Cardiac septum (tissue), 1 donor: ENCODE measurements at regions not wholly inside any gene's neighbourhood (a gene's known extent, or its start where the extent isn't known, plus 50 kb on each side); places are given as distances from the start of the nearest gene placed in this dataset.
"Not testable (repeated sequence)": the region's sequence is repeated elsewhere in the genome, so short reads cannot be mapped to it uniquely, and the experiment has no call there.

ENCODE experiments used
- DNase-seq: peaks from one replicate; pipeline ENCODE4 v3.0.0-alpha.2; 2020; ENCODE audit warnings: low spot score
- intact Hi-C: fragments of 100-400 bp; cut with DNase I; formaldehyde crosslinking; loops from one replicate; pipeline ENCODE4 v1.14.0; 2022
- donor health status: DM: no; HTN: no; CAD: no.

DNA sequence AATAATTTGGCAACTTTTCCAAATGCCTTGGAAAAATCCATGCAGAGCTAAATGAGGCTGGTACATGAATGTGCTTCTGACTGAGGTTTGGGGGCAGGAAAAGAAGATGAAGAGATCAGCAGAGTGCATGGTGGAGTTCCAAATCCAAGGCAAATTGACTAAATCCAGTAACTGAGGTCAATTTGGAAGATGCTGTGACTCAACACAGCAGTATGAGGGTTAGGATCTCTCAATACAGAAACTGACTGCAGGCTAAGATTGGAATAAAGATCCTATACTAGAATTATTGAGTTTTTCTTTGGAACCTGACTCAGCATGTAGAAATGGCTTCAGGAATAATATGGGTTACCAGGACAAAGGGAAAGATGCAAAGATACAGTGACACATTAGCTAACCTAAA is 99.3 kb upstream of the FAT3 start:
- no peak for DNase-seq
- intact Hi-C loops, result no loop called here

DNA sequence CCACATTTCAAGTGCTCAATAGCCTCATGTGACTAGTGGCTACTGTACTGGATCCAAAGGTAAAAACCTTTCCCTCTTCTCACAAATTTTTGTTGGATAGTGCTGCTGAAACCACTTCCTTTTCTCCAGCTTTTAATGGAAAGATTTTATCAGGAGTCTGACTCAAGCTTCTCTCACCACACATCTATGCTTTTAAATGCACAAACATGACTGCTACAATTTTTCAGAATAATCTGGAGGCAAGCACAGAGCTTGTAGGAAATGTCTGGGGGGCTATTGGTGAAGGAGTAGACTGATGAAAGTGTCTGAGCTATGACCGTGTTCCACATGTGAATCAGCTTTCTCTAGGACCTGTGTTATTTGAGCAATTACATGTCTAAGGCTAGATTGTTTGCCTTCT is 101.1 kb upstream of the FAT3 start:
- intact Hi-C loops, result no loop called here
- DNase-seq, result no peak

DNA sequence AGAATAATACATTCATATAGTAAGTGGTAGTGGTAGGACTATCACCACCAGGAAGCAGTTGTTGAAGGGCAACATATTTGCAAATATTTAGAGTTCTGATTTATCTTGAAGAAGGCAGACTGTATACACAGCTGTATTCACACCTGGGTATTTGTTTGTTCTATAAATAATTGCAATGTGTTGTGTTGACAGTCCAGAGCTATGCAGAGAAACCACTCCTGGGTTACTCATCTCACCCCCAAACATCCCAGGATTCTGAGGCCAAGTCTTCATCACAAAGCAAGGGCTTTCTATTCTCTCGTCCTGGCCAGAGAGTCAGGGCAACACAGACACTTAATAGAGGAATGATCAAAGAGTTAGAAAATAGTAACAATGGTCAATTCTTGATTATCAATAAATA is 102.1 kb upstream of the FAT3 start:
- no peak for DNase-seq
- intact Hi-C loops, result no loop called here

GRCh38 chr11:92111287-92111686 is 113.3 kb upstream of the FAT3 start:
- DNase-seq, result no peak
- intact Hi-C loops, result no loop called here

GRCh38 chr11:92109466-92109865 is 115.2 kb upstream of the FAT3 start:
- no peak for DNase-seq
- intact Hi-C loops, result no loop called here

DNA sequence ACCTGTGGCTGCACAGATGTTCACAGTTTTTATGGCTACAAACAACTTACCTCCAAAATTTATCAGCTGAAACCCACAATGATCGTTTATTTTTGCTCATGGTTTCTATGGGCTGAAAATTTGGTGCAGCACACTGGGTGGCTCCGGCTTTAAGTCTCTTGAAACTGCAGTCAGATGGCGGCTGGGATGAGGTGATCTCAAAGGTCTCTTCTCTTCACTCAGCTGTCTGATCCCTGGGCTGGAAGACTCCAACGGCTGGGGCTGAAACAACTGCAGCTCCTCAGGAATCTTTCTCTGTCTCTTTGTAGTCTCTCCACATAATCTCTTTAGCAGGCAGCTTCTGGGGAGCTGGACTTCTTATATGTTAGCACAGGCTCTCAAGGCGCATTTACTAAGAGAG is 117.3 kb upstream of the FAT3 start:
- no peak for DNase-seq
- intact Hi-C loops, result no loop called here

GRCh38 chr11:92104349-92104748 is 120.3 kb upstream of the FAT3 start:
- intact Hi-C loops, result no loop called here
- no peak for DNase-seq

- intact Hi-C loops, result no loop called here
- no peak for DNase-seq
These were observed 122.7 kb upstream of the FAT3 start for GRCh38 chr11:92101920-92102319.

DNA sequence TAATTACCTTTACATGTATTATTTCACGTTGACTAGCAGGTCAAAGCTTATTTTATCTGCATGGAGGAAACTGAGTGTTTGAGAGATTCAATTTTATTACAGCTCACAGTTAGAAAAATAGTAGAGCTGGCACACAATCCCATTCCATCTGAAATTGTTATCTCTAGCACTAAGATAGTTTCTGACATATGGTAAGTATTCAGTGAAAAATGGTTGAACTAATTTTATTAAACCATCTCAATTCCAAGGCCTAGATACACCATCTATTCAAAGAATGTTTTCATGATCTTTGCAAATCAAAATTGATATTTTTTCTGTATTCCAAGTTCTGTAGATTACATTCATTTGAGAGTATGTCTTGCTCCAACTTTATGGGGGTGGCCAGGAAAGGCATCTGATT is 125.4 kb upstream of the FAT3 start:
- intact Hi-C loops, result no loop called here
- DNase-seq, result no peak

GRCh38 chr11:92098172-92098571 is 126.4 kb upstream of the FAT3 start:
- no peak for DNase-seq
- intact Hi-C loops, result no loop called here

GRCh38 chr11:92087725-92088537 is 136.7 kb upstream of the FAT3 start:
- DNase-seq, result no peak
- intact Hi-C loops, result no loop called here

DNA sequence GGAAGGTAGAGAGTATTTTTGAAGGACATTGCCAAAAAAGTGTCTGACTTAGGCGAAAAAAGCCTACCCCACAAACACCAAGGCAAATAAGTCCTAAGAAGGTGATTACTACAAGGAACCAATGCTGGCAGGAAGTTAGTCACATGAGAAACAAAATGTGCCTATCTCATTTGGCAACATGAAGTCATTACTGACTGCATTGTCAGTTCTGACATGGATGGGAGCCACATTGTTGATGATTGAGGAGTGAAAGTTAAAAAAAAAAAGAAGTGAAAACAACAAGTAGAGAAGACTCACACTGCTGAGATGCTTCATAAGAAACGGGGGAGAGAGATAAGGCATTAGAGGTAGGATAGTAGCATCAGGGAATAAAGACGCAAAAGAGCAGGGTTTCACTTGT is 141.5 kb upstream of the FAT3 start:
- intact Hi-C loops, result no loop called here
- DNase-seq, result no peak

DNA sequence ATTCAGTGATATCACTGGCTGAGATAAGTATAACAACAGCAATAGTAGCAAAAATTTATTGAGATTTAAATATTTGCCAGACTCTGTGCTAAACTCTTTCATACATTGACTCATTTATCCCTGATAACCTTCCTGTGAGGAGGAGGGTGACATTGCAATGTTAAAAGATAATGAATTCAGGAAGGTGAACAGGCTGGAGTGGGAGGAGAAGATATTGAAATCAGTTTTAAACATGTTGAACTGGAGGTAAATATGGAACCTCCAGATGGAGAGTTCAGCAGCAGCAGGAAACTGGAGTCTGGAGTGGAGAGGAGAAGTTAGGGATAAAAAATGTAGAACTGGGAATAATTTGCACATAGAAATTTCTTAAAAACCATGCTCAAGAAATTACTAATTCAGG is 142.0 kb upstream of the FAT3 start:
- intact Hi-C loops, result no loop called here
- no peak for DNase-seq

DNA sequence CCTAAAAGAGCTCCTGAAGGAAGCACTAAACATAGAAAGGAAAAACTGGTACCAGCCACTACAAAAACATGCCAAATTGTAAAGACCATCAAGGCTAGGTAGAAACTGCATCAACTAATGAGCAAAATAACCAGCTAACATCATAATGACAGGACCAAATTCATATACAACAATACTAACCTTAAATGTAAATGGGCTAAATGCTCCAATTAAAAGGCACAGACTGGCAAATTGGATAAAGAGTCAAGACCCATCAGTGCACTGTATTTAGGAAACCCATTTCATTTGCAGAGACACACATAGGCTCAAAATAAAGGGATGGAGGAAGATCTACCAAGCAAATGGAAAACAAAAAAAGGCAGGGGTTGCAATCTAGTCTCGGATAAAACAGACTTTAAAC is 150.1 kb upstream of the FAT3 start:
- intact Hi-C loops, DNase-seq: not testable (repeated sequence)

DNA sequence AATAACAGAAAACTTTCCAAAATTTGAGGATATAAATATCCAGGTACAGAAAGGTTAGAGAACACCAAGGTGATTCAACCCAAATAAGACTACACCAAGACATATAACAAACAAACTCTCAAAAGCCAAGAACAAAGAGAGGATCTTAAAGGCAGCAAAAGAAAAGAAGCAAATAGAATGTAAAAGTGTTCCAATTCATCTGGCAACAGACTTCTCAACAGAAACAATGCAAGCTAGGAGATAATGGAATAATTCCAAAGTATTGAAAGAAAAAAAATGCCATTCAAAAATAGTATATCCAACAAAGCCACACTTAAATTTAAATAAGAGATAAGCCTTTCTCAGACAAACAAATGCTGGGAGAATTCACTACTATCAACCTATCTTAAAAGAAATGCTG is 153.0 kb upstream of the FAT3 start:
- no peak for DNase-seq
- intact Hi-C loops, result no loop called here

- DNase-seq, result no peak
- intact Hi-C loops, result no loop called here
These were observed 154.4 kb upstream of the FAT3 start for GRCh38 chr11:92070026-92070889.

DNA sequence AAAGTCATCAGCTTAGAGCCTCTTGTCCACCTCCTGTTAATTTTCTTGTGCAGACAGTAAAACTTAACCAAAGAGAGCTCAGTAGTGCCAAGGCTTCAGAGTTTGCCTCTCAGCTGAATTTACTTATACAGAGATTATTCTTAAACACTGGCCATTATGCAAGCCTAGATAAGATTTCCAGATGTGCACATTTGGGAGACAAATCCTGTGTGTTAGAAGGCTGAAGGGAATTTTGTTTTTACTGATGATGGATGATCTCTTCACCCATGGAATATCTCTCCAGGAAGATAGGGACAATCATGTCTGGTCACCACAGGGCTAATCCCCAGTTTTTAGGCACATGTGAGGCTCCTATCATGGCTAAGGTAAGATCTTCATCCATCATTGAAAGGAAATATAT is 157.6 kb upstream of the FAT3 start:
- intact Hi-C loops, result no loop called here
- DNase-seq, result no peak

DNA sequence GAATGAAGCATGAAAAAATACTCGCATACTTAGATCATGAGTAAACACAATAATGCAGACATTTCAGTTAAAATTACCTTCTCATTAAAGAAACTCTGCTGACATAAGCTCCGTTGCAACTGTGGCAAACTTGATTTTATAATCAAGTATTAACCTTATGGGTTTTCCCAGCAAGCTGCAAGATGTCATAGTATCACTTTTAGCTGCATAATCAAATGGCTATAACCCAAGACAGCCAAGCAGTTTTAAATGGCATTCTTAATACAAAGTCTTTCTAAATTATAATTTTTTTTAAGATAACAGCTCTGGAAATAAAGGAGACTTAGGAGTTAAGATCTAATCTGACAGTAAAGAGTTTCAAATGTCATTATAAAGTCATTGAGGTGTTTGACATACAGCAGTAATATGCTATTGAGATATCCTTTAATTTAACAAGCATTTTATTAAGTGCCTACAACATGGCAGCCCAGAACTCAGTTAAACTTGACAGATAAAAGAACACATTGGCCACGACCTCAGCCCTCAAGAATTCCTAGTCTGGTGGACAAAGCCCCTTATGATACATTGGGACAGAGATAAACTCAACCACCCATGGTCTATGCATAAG is 163.1 kb upstream of the FAT3 start:
- no peak for DNase-seq

GRCh38 chr11:92057849-92058442 is 166.7 kb upstream of the FAT3 start:
- no peak for DNase-seq
- intact Hi-C loops, result no loop called here

More for the DNA sequence above, 163.1 kb upstream of the FAT3 start:
- intact Hi-C loops, result no loop called here

- intact Hi-C loops, result no loop called here
- no peak for DNase-seq
These were observed 171.4 kb upstream of the FAT3 start for GRCh38 chr11:92053216-92053615.
